ENCODE measurements at regions not wholly inside any gene's neighbourhood (a gene's known extent, or its start where the extent isn't known, plus 50 kb on each side); places are given as distances from the start of the nearest gene placed in this dataset.

DNA sequence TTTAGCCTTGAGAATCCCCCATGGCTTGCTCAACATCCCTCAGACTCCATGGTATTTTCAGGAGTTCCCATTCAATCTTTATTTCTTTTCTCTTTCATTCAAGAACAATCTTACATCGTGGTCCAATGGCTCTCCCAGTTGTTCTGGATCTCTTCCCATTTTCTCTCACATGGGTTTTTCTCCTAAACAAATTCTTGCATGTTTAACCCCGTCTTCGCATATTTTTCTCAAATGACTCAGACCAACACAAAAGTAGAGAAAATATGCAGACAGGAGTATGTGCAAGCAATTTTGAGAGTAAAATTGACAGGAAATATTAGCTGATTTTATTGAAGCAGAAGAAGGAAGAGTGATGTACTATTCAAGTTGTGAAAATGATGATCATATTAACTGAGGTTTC is 396.4 kb upstream of the TRAM1L1 start:
- TF ChIP-seq, protein P1, sequence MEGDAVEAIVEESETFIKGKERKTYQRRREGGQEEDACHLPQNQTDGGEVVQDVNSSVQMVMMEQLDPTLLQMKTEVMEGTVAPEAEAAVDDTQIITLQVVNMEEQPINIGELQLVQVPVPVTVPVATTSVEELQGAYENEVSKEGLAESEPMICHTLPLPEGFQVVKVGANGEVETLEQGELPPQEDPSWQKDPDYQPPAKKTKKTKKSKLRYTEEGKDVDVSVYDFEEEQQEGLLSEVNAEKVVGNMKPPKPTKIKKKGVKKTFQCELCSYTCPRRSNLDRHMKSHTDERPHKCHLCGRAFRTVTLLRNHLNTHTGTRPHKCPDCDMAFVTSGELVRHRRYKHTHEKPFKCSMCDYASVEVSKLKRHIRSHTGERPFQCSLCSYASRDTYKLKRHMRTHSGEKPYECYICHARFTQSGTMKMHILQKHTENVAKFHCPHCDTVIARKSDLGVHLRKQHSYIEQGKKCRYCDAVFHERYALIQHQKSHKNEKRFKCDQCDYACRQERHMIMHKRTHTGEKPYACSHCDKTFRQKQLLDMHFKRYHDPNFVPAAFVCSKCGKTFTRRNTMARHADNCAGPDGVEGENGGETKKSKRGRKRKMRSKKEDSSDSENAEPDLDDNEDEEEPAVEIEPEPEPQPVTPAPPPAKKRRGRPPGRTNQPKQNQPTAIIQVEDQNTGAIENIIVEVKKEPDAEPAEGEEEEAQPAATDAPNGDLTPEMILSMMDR (conservative IDR thresholded peaks at IDR 0.05; ENCODE audit: low read length) = no peak
- no peak for TF ChIP-seq EZH2phosphoT487 (IDR thresholded peaks at IDR 0.05; ENCODE audit: borderline replicate concordance)
